MM.1S (cell line): ENCODE measurements at regions not wholly inside any gene's neighbourhood (a gene's known extent, or its start where the extent isn't known, plus 50 kb on each side); places are given as distances from the start of the nearest gene placed in this dataset.

Source experiments
- CTCF ChIP-seq: fragments of 300-600 bp; sonication (generic); IDR thresholded peaks from 2 replicates; pipeline ENCODE4 v1.5.1; 2016; ENCODE audit warnings: antibody characterized with exemption, low read length, mixed read lengths
- EZH2 ChIP-seq: fragments of 300-600 bp; sonication (generic); optimal IDR thresholded peaks from 2 replicates; pipeline ENCODE3; 2017; ENCODE audit warnings: low read depth, mild to moderate bottlenecking, antibody characterized with exemption, low read length, mixed read lengths
- EZH2phosphoT487 ChIP-seq: fragments of 300-600 bp; sonication (generic); IDR thresholded peaks from 2 replicates; pipeline ENCODE4 v1.6.1; 2018; ENCODE audit warnings: antibody characterized with exemption, low read length

GRCh38 chr3:154060238-154061000 lies 60.8 kb upstream of the ARHGEF26 start:
- TF ChIP-seq CTCF (no peak), EZH2 (no peak), EZH2phosphoT487 (no peak)
